Thymus (tissue), 11 donors: ENCODE measurements at regions not wholly inside any gene's neighbourhood (a gene's known extent, or its start where the extent isn't known, plus 50 kb on each side); places are given as distances from the start of the nearest gene placed in this dataset.

Source experiments
- DNase-seq, 9 donors: peaks; one replicate each; pipeline ENCODE4 v3.0.0-alpha.2; 2013; ENCODE audit warnings: low spot score in 9 of 9, low read depth in 6 of 9, missing footprints in 1 of 9
- H3K27ac ChIP-seq, 2 donors: one replicate each; pipeline ENCODE4 v1.5.1; 2013; ENCODE audit warnings: control low read depth in 1 of 2, low read depth in 1 of 2, low read length in 1 of 2, mild to moderate bottlenecking in 1 of 2, moderate library complexity in 1 of 2
- H3K27me3 ChIP-seq, 2 donors: one replicate each; pipeline ENCODE4 v1.5.1; 2013; ENCODE audit warnings: low read length in 1 of 2; ENCODE audit not compliant: control insufficient read depth in 2 of 2, insufficient read depth in 1 of 2
- H3K36me3 ChIP-seq, 2 donors: one replicate each; pipeline ENCODE4 v1.5.1; 2013; ENCODE audit warnings: low read length in 1 of 2, mild to moderate bottlenecking in 1 of 2, moderate library complexity in 1 of 2; ENCODE audit not compliant: control insufficient read depth in 2 of 2, insufficient read depth in 2 of 2
- H3K4me1 ChIP-seq, 2 donors: one replicate each; pipeline ENCODE4 v1.5.1; 2013; ENCODE audit warnings: low read length in 2 of 2; ENCODE audit not compliant: control insufficient read depth in 2 of 2, insufficient read depth in 2 of 2
- H3K4me3 ChIP-seq, 2 donors: one replicate each; pipeline ENCODE4 v1.5.1; 2013; ENCODE audit warnings: low read length in 2 of 2, control low read depth in 1 of 2, mild to moderate bottlenecking in 1 of 2
- H3K9me3 ChIP-seq, 2 donors: one replicate each; pipeline ENCODE4 v1.5.1; 2013; ENCODE audit warnings: low read length in 1 of 2, mild to moderate bottlenecking in 1 of 2; ENCODE audit not compliant: control insufficient read depth in 2 of 2, insufficient read depth in 1 of 2
- WGBS: extraction: QIAGEN DNeasy Blood & Tissue Kit; methylation state at CpG from one replicate; pipeline ENCODE4 v1.1.7; 2013; 5-methylcytosine and 5-hydroxymethylcytosine counted together
- donor health status: healthy.

- no peaks in the 10 kb centered on the region for H3K36me3 ChIP-seq
- H3K4me1 ChIP-seq: no peaks in the 10 kb centered on the region
Measured at GRCh38 chr5:125470280-125470902, 724.0 kb upstream of the ZNF608 start.

GRCh38 chr5:125476901-125477585 is 730.6 kb upstream of the ZNF608 start:
- 94% methylated on average over 3 of the region's 3 CpGs for WGBS

More at GRCh38 chr5:125470280-125470902, 724.0 kb upstream of the ZNF608 start:
- Histone ChIP-seq H3K27ac (no peak overlapping the region), H3K9me3 (no peaks in the 10 kb centered on the region), H3K4me3 (no peak overlapping the region), H3K27me3 (no peaks in the 10 kb centered on the region)
- WGBS: 85% methylated on average over 2 of the region's 2 CpGs
- no peak for DNase-seq

GRCh38 chr5:125477586-125477975 is 731.1 kb upstream of the ZNF608 start:
- H3K27ac ChIP-seq: no peak overlapping the region
- H3K27me3 ChIP-seq: no peaks in the 10 kb centered on the region
- DNase-seq: no peak
- H3K4me1 ChIP-seq: no peaks in the 10 kb centered on the region
- H3K9me3 ChIP-seq: no peaks in the 10 kb centered on the region
- no peaks in the 10 kb centered on the region for H3K36me3 ChIP-seq
- H3K4me3 ChIP-seq: no peak overlapping the region
- 87% methylated on average over 1 of the region's 1 CpG for WGBS

More at GRCh38 chr5:125476901-125477585, 730.6 kb upstream of the ZNF608 start:
- Histone ChIP-seq H3K36me3 (no peaks in the 10 kb centered on the region), H3K4me3 (no peak overlapping the region), H3K9me3 (no peaks in the 10 kb centered on the region), H3K27me3 (no peaks in the 10 kb centered on the region), H3K27ac (no peak overlapping the region), H3K4me1 (no peaks in the 10 kb centered on the region)
- DNase-seq: no peak

- no peak for DNase-seq
- H3K27ac ChIP-seq: no peak overlapping the region
- 99% methylated on average over 4 of the region's 4 CpGs for WGBS
Measured at GRCh38 chr5:125478599-125478998, 732.2 kb upstream of the ZNF608 start.

GRCh38 chr5:125480911-125481310 is 734.5 kb upstream of the ZNF608 start:
- no peak overlapping the region for H3K4me3 ChIP-seq
- H3K4me1 ChIP-seq: peaks cover 0 to 3% of the 10 kb centered on the region in 2 donors
- WGBS: 89% methylated on average over 5 of the region's 5 CpGs
- no peaks in the 10 kb centered on the region for H3K36me3 ChIP-seq
- no peaks in the 10 kb centered on the region for H3K9me3 ChIP-seq
- H3K27ac ChIP-seq: no peak overlapping the region
- H3K27me3 ChIP-seq: no peaks in the 10 kb centered on the region
- no peak for DNase-seq

More at GRCh38 chr5:125478599-125478998, 732.2 kb upstream of the ZNF608 start:
- no peaks in the 10 kb centered on the region for H3K36me3 ChIP-seq
- H3K4me3 ChIP-seq: no peak overlapping the region
- no peaks in the 10 kb centered on the region for H3K27me3 ChIP-seq
- H3K4me1 ChIP-seq: no peaks in the 10 kb centered on the region
- H3K9me3 ChIP-seq: no peaks in the 10 kb centered on the region

- Histone ChIP-seq H3K4me3 (no peak overlapping the region), H3K36me3 (no peaks in the 10 kb centered on the region), H3K27ac (no peak overlapping the region), H3K27me3 (no peaks in the 10 kb centered on the region), H3K9me3 (no peaks in the 10 kb centered on the region), H3K4me1 (peaks cover 0 to 3% of the 10 kb centered on the region in 2 donors)
- no peak for DNase-seq
- WGBS: 93% methylated on average over 7 of the region's 7 CpGs
Measured at GRCh38 chr5:125481506-125482465, 735.3 kb upstream of the ZNF608 start.

GRCh38 chr5:125483609-125484008 is 737.2 kb upstream of the ZNF608 start:
- no peaks in the 10 kb centered on the region for H3K9me3 ChIP-seq
- peaks cover 0 to 3% of the 10 kb centered on the region in 2 donors for H3K4me1 ChIP-seq
- no peaks in the 10 kb centered on the region for H3K27me3 ChIP-seq
- no peak overlapping the region for H3K27ac ChIP-seq
- no peak overlapping the region for H3K4me3 ChIP-seq
- DNase-seq: no peak
- no peaks in the 10 kb centered on the region for H3K36me3 ChIP-seq
- 92% methylated on average over 1 of the region's 1 CpG for WGBS

- 48% methylated on average over 3 of the region's 3 CpGs for WGBS
- Histone ChIP-seq H3K9me3 (no peaks in the 10 kb centered on the region), H3K36me3 (no peaks in the 10 kb centered on the region), H3K27me3 (no peaks in the 10 kb centered on the region), H3K4me3 (no peak overlapping the region), H3K27ac (peak overlapping the region in 1 of 2 donors; percentile 8), H3K4me1 (peaks cover 0 to 3% of the 10 kb centered on the region in 2 donors)
- DNase-seq: no peak
Measured at GRCh38 chr5:125484272-125484741, 737.9 kb upstream of the ZNF608 start.
